HCT116 (cell line): ENCODE measurements at regions not wholly inside any gene's neighbourhood (a gene's known extent, or its start where the extent isn't known, plus 50 kb on each side); places are given as distances from the start of the nearest gene placed in this dataset.
A peak's percentile ranks its signal among the peaks of the same experiment; 100 is the strongest.

Experiments
- ATAC-seq: fragments of 200-7000 bp; cut with Tn5 transposase; 2 replicates; pipeline ENCODE4 v1.9.1; 2020; ENCODE audit warnings: mild to moderate bottlenecking, moderate library complexity
- BruUV-seq: library from RNA; stranded (reverse); fragments of 400-500 nt; replicated peaks from 2 replicates; lab custom pipeline; 2021; lab: Mats Ljungman, UMichigan
- CTCF ChIA-PET: fragments of 300-600 bp; sonication (Branson Sonifier 250); formaldehyde crosslinking; loops from one replicate; lab custom pipeline; 2021; ENCODE audit warnings: antibody characterized with exemption; lab: Charles Lee
- POLR2A ChIA-PET: fragments of 300-600, 350-600 bp; sonication (Branson Sonifier 250); formaldehyde crosslinking; loops from one replicate; lab custom pipeline; 2021; ENCODE audit warnings: antibody characterized with exemption; lab: Charles Lee
- RAD21 ChIA-PET, 2 experiments: fragments of 300-600 bp; sonication (Branson Sonifier 250); formaldehyde crosslinking; loops; one replicate each; lab custom pipeline; 2023; ENCODE audit warnings: low total read pairs in 2 of 2; ENCODE audit not compliant: uncharacterized antibody in 2 of 2, unreplicated experiment in 2 of 2, low non-redundant PET in 1 of 2; lab: Charles Lee
- DNase-seq: peaks from one replicate; pipeline ENCODE4 v3.0.0-alpha.2; 2010; ENCODE audit warnings: low read depth, low spot score
- H2AFZ ChIP-seq: fragments of 200-600 bp; shearing (Covaris generic), sonication (generic); 2 replicates; pipeline ENCODE4 v1.6.1; 2017; ENCODE audit warnings: low read depth, mixed run types, mixed read lengths, antibody characterized with exemption, low read length; ENCODE audit not compliant: poor library complexity, severe bottlenecking
- H3K27ac ChIP-seq: 2 replicates; pipeline ENCODE4 v1.5.1; 2012; ENCODE audit warnings: low read depth, low read length
- H3K27me3 ChIP-seq: fragments of 200-600 bp; sonication (generic); 2 replicates; pipeline ENCODE4 v1.6.1; 2016; ENCODE audit warnings: mixed run types, low read length, mixed read lengths; ENCODE audit not compliant: insufficient read depth
- H3K36me3 ChIP-seq, 2 experiments: fragments of 200-500 bp in 1 of 2; fragments of 200-600 bp in 1 of 2; sonication (Bioruptor generic) in 1 of 2; sonication (generic) in 1 of 2; 2 replicates each; pipeline versions ENCODE4 v1.5.1 to v1.6.1; 2014 to 2016; ENCODE audit warnings: low read length in 2 of 2, inconsistent platforms in 1 of 2, mixed read lengths in 1 of 2, mixed run types in 1 of 2; ENCODE audit not compliant: insufficient read depth in 2 of 2, control insufficient read depth in 1 of 2
- H3K4me1 ChIP-seq, 2 experiments: fragments of 200-600 bp in 1 of 2; sonication (generic) in 1 of 2; 2 replicates each; pipeline versions ENCODE4 v1.5.1 to v1.6.1; 2012 to 2017; ENCODE audit warnings: low read length in 2 of 2, inconsistent platforms in 1 of 2, mild to moderate bottlenecking in 1 of 2, mixed read lengths in 1 of 2, mixed run types in 1 of 2, moderate library complexity in 1 of 2; ENCODE audit not compliant: insufficient read depth in 2 of 2, control insufficient read depth in 1 of 2
- H3K4me2 ChIP-seq: fragments of 200-600 bp; sonication (generic); 2 replicates; pipeline ENCODE4 v1.6.1; 2017; ENCODE audit warnings: mixed run types, low read length, mixed read lengths
- H3K4me3 ChIP-seq, 2 experiments: fragments of 200-600 bp in 1 of 2; sonication (generic) in 1 of 2; replicated peaks in 1 of 2; 2 replicates each; pipeline ENCODE4 v1.5.1; 2011 to 2016; ENCODE audit warnings: low read length in 2 of 2, control low read depth in 1 of 2, low read depth in 1 of 2, mild to moderate bottlenecking in 1 of 2, mixed read lengths in 1 of 2, mixed run types in 1 of 2
- H3K79me2 ChIP-seq: fragments of 200-600 bp; sonication (generic); 2 replicates; pipeline ENCODE4 v1.6.1; 2017; ENCODE audit warnings: mild to moderate bottlenecking, mixed run types, low read length, moderate library complexity, mixed read lengths; ENCODE audit not compliant: insufficient read depth
- H3K9ac ChIP-seq: fragments of 200-600 bp; sonication (generic); 2 replicates; pipeline ENCODE4 v1.6.1; 2016; ENCODE audit warnings: low read length, mixed read lengths
- H3K9me2 ChIP-seq: fragments of 200-600 bp; sonication (generic), shearing (Covaris generic); 2 replicates; pipeline ENCODE4 v1.6.1; 2017; ENCODE audit warnings: mixed run types, mild to moderate bottlenecking, moderate library complexity; ENCODE audit not compliant: insufficient read depth
- H3K9me3 ChIP-seq, 2 experiments: fragments of 200-500 bp in 1 of 2; fragments of 200-600 bp in 1 of 2; sonication (Bioruptor generic) in 1 of 2; sonication (generic) in 1 of 2; 2 replicates each; pipeline ENCODE4 v1.6.1; 2014 to 2017; ENCODE audit warnings: low read length in 2 of 2, mixed read lengths in 2 of 2, inconsistent platforms in 1 of 2, low read depth in 1 of 2, mild to moderate bottlenecking in 1 of 2, mixed run types in 1 of 2, moderate library complexity in 1 of 2; ENCODE audit not compliant: control insufficient read depth in 1 of 2, insufficient read depth in 1 of 2
- H4K20me1 ChIP-seq: fragments of 200-600 bp; sonication (generic), shearing (Covaris generic); 2 replicates; pipeline ENCODE4 v1.6.1; 2017; ENCODE audit warnings: mixed run types, mild to moderate bottlenecking, moderate library complexity; ENCODE audit not compliant: insufficient read depth
- ZNF274 ChIP-seq: fragments of 200-500 bp; sonication (Bioruptor generic); IDR thresholded peaks from 2 replicates; pipeline ENCODE4 v1.6.1; 2014; ENCODE audit warnings: mild to moderate bottlenecking, low read depth, low read length, inconsistent platforms
- intact Hi-C: fragments of 100-400 bp; cut with micrococcal nuclease; formaldehyde crosslinking; loops from 2 replicates; pipeline ENCODE4 v1.10.0; 2022
- TF ChIP-seq, protein P1 (sequence below): IDR thresholded peaks from 2 replicates; pipeline ENCODE4 v1.6.1; 2012
- TF ChIP-seq, protein P2 (sequence below), 3 experiments: fragments of 200-600 bp in 1 of 3; sonication (generic) in 1 of 3; IDR thresholded peaks in 2 of 3; conservative IDR thresholded peaks in 1 of 3; 2 replicates each; pipeline ENCODE4 v1.5.1; 2012 to 2017; ENCODE audit warnings: low read depth in 2 of 3, low read length in 2 of 3, antibody characterized with exemption in 1 of 3, borderline replicate concordance in 1 of 3, control low read depth in 1 of 3, mild to moderate bottlenecking in 1 of 3, mixed read lengths in 1 of 3, mixed run types in 1 of 3, moderate library complexity in 1 of 3; ENCODE audit not compliant: insufficient read depth in 1 of 3

DNA sequence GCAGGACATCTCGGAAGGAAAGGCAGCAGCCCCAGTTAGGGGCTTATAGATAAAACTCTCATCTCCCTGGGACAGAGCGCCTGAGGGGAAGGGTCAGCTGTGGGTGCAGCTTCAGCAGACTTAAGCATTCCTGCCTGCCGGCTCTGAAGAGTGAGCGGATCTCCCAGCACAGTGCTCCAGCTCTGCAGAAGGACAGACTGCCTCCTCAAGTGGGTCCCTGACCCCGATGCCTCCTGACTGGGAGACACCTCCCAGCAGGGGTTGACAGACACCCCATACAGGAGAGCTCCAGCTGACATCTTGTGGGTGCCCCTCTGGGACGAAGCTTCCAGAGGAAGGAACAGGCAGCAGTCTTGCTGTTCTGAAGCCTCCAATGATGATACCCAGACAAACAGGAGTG lies 117.1 kb upstream of the POT1 start:
- H3K4me3 ChIP-seq, result no peak overlapping the region
- H2AFZ ChIP-seq, result no peak overlapping the region
- H3K27ac ChIP-seq, result no peak overlapping the region
- TF ChIP-seq, protein P1, sequence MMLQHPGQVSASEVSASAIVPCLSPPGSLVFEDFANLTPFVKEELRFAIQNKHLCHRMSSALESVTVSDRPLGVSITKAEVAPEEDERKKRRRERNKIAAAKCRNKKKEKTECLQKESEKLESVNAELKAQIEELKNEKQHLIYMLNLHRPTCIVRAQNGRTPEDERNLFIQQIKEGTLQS, result no peak
- intact Hi-C loops, result no loop called here
- no peak for ATAC-seq
- no peaks in the 10 kb centered on the region for H3K9me2 ChIP-seq
- no peaks in the 10 kb centered on the region for H3K36me3 ChIP-seq
- CTCF ChIA-PET, result no interaction called here
- no peaks in the 10 kb centered on the region for H3K79me2 ChIP-seq
- H3K9me3 ChIP-seq, result no peaks in the 10 kb centered on the region
- BruUV-seq, result no TSS peak
- RAD21 ChIA-PET, result no interaction called here
- DNase-seq, result no peak
- POLR2A ChIA-PET, result no interaction called here
- H3K27me3 ChIP-seq, result no peaks in the 10 kb centered on the region
- H3K9ac ChIP-seq, result no peak overlapping the region
- H3K4me1 ChIP-seq, result no peaks in the 10 kb centered on the region
- H4K20me1 ChIP-seq, result no peaks in the 10 kb centered on the region
- no peak overlapping the region for H3K4me2 ChIP-seq

- H3K4me2 ChIP-seq, result no peak overlapping the region
- no peaks in the 10 kb centered on the region; the same call in 1 of the 2 replicates for H3K9me2 ChIP-seq
- no peaks in the 10 kb centered on the region for H4K20me1 ChIP-seq
- no peaks in the 10 kb centered on the region for H3K79me2 ChIP-seq
- ChIA-PET CTCF (no interaction called here), POLR2A (no interaction called here), RAD21 (no interaction called here)
- no TSS peak for BruUV-seq
- H2AFZ ChIP-seq, result no peak overlapping the region
- ATAC-seq, result peak; percentile 70
- no peaks in the 10 kb centered on the region for H3K27me3 ChIP-seq
- no peak overlapping the region for H3K4me3 ChIP-seq
- H3K9ac ChIP-seq, result no peak overlapping the region
- DNase-seq, result no peak
- intact Hi-C loops, result no loop called here
- no peak overlapping the region for H3K27ac ChIP-seq
- TF ChIP-seq, protein P2, sequence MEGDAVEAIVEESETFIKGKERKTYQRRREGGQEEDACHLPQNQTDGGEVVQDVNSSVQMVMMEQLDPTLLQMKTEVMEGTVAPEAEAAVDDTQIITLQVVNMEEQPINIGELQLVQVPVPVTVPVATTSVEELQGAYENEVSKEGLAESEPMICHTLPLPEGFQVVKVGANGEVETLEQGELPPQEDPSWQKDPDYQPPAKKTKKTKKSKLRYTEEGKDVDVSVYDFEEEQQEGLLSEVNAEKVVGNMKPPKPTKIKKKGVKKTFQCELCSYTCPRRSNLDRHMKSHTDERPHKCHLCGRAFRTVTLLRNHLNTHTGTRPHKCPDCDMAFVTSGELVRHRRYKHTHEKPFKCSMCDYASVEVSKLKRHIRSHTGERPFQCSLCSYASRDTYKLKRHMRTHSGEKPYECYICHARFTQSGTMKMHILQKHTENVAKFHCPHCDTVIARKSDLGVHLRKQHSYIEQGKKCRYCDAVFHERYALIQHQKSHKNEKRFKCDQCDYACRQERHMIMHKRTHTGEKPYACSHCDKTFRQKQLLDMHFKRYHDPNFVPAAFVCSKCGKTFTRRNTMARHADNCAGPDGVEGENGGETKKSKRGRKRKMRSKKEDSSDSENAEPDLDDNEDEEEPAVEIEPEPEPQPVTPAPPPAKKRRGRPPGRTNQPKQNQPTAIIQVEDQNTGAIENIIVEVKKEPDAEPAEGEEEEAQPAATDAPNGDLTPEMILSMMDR (IDR thresholded peaks at IDR 0.05 in 2 of 3, conservative IDR thresholded peaks at IDR 0.05 in 1 of 3; ENCODE audit: borderline replicate concordance in 1 of 3, insufficient read depth in 1 of 3, low read depth in 2 of 3, low read length in 2 of 3), result 0 out of 6 replicates have a peak, but pooled peaks of 1 of the 3 experiments have one; percentile 15
- no peak for TF ChIP-seq ZNF274
- H3K9me3 ChIP-seq, result no peaks in the 10 kb centered on the region
- H3K4me1 ChIP-seq, result no peaks in the 10 kb centered on the region
- H3K36me3 ChIP-seq, result no peaks in the 10 kb centered on the region
Observed at GRCh38 chr7:125033506-125033905, 103.9 kb upstream of the POT1 start.
